DMS 273 (cell line): ENCODE measurements at regions not wholly inside any gene's neighbourhood (a gene's known extent, or its start where the extent isn't known, plus 50 kb on each side); places are given as distances from the start of the nearest gene placed in this dataset.

ENCODE experiments used
- DNase-seq: peaks from one replicate; lab custom pipeline; 2025; ENCODE audit not compliant: unreplicated experiment; lab: John Stamatoyannopoulos, UW

DNA sequence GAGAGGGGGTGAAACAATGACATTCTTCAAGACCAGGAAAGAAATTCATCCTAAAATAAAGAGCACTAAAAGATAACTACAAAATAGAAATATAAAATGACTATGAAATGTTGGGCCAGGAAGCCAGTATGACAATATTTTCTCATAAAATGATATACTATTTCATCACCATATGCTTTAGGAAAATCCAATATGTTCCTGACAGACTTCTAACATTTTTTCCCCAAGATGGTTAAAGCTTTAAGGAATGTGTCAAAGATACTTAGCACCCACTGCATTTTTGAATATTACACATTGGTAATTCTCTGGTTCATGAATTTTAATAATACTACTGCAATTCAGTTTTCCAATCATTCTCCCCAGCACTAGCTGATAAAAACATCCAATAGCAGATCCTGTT, 87.7 kb upstream of the PLEKHG7 start:
- DNase-seq: no peak

DNA sequence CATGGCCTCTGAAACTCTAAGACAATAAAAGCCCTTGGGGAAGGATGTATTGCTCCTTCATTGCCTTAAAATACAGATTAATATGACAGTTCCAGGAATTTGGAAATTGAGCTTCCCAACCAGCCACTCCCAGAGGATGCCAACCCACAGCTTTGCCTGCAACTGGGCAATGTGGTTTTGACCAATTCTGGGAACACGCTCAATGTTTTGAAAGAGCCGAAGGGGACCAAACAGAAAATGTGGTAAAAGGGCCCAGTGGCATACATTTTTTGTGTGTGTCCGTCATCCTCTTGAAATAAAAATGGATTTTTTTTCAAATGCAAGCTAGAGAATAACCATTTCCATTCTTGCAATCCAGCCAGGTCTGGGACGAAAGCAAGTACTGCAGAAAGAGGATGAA, 88.3 kb upstream of the PLEKHG7 start:
- no peak for DNase-seq

DNA sequence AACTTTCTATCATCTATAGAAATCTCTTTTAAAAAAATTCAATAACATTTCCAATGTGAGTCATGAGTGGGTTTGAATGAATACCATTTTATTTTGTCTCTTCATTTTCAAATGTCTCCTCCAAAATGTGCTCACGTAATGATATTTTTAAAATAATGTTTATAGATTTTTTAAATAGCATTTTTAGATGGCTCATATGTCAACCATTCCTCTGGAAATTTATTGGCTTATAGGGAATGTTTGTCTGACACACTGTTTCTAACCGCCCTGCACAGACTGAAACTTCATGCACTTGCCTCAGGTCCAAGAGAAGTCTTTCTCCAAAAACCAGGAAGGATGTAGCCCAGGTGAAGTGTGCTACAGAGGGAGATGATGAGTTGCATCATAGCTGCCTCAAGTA, 88.8 kb upstream of the PLEKHG7 start:
- no peak for DNase-seq

DNA sequence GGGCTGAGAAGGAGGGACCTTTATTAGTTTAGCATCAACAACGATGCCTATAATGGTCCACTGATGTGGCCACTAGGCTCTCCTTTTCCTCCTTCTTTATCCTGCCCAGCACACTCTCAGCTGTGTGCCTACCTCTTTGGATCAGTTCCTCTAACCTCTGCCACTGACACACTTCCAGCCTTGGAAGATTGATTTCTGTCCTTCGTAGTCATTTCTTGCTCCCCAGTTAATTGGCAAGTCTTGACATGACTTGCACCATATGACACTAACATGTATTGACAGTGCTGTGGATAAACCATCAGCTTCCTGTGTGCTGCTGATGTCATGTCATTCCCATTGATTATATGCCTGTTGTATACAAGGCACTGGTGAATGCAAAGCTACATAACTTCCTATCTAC, 90.2 kb upstream of the PLEKHG7 start:
- no peak for DNase-seq

DNA sequence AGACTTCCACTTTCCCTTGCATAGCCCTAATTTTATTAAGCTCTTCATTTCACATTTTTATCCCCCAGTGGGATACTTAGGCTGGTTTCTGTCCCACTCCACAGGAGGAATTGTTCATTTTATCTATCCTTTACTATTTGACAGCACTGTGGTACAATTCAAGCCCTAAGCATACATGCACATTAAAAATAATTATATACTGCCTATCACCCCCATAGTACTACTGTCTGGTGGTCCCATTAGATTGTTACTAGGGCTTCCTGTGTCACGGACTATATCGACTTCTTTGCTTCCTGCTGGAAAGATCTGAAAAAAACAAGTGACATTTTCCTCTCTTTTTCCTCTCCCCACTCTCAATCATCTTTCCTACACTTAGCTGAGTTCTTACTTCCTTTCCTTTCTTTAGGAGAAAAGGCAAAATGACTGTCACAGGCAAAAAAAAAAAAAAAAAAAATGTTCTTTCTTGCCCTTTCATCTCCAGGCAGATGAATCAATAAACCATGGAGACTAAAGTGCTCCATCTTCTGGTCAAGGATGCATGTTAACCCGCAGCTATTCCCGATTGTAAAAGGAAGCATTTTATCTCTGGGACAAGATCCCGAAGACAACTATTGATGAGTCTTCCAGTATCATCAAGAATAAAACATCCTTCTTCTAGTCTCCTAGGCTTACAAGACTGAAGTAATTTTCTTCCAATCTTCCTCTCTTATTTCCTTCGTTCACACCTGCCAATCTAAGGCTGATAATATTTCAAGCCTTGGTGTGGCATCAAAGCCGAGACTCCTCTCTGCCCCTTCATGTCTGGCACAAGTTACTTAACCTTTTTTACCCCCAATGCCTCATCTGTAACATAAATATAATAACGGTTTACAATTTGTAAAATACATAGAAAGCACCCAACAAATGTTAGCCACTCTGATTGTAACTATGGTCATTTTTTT, 94.4 kb upstream of the PLEKHG7 start:
- DNase-seq: peak; percentile 54

DNA sequence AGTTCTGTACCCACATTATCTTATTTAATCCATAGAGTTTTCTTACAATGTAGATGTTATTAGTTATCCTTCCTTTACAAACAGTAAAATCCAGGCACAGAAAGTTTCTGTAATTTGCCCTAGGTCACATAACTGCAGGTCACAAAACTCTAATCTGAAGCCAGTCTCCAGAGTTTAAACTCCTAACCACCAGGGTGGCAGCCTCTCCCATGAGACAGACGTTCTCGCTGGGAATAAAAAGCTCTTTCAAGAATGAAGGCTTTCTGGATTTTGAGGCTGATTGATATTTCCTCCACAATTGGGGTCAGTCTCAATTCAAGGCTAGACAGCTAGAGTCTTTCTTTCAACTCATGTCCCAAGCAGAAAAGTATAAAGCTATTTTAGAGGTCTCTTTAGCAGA, 95.8 kb upstream of the PLEKHG7 start:
- DNase-seq: no peak

DNA sequence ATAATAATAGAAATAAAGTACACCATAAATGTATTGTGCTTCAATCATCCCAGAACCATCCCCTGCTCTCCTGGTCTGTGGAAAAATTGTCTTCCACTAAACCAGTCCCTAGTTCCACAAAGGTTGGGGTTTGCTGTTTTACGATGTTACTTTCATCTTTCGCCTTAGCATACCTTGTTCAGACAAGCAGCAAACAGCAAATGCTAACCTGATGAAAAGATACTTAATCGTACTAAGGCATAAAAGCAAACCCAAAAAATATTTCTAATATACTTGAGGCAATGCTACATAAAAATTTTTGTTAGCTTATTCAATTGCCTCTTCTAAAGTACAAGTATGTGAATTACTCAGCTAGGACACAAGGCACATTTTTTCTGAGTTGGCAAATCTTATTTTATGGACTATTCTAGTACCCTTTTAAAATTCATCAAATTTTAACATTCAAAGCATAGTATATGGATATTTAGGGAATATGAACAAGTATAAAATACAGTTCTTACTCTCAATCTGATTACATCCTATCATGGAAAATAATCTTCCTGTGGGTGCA, 97.1 kb upstream of the PLEKHG7 start:
- DNase-seq: no peak

DNA sequence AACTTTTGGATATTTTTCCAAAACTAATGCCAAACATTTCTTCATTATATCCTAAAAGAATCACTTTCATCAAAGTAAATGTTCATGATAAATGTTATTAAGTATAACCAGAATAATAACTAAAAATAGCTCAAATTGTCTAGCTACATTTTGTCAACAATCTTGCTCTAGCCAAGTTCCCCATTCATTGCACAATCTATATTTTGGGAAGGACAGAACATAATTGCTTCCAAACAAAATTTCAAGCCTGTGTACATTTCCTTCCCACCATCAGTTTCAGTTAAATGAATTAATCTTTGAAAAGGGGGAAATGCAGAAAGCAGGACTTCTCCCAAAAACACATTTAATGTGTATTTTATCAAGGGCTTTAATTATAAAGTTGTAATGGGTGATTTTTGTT, 98.0 kb upstream of the PLEKHG7 start:
- no peak for DNase-seq

DNA sequence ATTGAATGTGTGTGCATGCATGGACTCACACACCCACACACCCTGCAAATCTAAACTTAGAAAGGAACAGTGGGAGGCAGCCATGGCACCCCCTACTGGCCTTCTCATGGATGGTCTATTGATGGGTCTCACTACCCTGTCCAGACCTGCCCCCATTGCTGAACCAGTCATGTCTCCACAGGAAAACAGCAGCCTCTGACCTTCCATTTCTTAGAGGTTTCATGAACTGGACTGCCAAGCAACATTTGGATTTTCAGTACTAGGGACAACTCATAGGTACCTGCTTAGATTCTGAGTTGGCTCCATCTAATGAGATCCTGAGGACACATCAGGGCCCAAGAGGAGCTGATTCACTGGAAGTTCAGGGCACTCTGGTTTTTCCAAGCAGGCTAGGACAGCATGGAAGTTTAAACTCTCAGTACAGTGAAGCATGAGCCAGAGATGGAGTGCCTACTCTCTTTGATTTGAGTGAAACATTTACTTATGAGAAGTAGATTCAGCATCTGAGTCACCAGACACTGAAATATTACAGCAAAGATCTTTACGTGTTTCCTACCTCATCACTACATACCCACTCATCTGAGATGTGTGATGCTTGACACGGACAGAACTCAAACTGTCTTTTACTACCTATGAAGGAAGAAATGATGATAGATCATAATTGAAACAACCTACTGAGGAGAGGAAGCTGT, 98.9 kb upstream of the PLEKHG7 start:
- DNase-seq: no peak

DNA sequence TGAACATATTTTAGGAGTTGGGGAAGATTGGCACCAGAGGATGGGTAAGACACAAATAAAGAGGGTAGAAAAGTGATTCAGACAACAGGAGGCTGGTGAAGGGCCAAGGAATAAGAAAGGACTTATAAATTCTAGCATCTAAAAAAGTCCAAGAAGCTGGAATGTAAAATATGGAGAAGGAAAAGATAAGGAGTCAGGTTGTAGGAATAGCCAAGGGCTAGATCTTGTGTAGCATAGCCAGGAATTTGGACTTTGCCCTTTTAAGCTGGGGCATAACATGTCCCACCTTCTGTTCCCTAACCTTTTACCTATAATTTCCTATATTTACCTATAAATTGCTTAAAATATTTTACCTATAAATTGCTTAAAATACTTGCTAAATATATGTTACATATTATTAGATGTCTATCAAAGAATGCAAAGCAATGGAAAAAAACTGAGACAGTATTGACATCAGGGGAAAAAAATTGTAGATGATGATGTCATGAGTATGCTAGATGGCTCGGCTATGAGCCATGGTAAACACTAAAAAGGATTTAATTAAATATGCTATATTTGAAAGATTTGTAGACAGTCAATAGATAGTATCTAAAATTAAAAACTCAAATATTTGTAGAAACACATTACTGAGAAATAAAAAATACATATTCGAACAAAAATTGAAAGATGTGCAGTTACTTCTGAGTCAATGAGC, 99.7 kb upstream of the PLEKHG7 start:
- no peak for DNase-seq

DNA sequence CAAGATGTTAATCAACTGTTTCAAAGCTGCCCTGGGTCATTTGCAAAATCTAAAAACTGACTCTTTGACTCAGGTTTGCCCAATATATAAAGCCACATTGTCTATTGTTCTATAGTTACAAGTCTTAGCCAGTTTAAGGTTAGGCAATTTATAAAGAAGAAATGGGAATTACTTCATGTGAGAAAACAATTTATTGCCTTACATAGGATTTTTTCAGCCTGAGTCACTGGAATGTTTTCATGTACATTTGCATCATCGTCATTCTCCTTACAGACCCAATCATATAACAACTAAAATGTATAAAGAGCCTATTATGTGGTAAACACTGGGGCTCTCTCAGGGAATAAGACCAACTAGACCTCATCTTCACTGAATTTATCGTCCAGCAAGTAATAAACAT, 100.3 kb upstream of the PLEKHG7 start:
- DNase-seq: no peak

DNA sequence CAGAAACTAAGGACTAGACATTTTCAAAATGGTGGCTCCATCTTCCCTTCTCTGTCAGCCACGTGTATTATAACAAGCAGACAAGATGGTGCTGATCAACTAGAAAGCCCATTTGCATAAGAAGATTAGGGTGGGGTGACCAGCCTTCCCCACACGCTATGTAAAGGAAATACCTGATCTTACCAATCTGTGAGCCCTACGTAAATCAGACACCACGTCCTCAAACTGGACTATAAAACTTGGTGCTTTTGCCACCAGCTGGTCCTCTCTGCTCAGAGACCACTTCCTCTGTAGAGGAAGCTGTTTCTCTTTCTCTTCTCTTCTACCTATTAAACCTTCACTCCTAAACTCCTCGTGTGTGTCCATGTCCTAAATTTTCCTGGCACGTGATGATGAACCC, 101.1 kb upstream of the PLEKHG7 start:
- no peak for DNase-seq

DNA sequence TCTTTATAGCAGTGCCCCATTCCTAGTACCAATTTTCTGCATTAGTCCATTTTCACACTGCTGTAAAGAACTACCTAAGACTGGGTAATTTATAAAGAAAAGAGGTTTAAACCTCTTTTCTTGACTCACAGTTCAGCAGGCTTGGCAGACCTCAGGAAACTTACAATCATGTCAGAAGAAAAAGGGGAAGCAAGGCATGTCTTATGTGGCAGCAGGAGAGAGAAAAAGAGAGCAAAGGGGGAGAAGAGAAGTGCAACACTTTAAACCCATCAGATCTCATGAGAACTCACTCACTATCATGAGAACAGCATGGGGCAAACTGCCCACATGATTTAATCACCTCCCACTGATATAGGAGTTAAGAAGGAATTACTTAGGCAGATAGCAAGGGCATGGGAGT, 101.6 kb upstream of the PLEKHG7 start:
- no peak for DNase-seq

DNA sequence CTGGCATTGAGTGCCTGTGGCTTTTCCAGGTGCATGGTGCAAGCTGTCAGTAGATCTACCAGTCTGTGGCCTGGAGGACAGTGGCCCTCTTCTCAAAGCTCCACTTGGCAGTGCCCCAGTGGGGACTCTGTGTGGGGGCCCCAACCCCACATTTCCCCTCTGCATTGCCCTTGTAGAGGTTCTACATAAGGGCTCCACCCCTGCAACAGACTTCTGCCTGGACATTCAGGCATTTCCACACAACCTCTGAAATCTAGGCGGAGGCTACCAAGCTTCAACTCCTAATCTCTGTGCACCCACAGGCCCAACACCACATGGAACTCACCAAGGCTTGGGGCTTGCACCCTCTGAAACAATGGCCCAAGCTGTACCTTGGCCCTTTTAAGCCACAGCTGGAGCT, 102.7 kb upstream of the PLEKHG7 start:
- DNase-seq: no peak

DNA sequence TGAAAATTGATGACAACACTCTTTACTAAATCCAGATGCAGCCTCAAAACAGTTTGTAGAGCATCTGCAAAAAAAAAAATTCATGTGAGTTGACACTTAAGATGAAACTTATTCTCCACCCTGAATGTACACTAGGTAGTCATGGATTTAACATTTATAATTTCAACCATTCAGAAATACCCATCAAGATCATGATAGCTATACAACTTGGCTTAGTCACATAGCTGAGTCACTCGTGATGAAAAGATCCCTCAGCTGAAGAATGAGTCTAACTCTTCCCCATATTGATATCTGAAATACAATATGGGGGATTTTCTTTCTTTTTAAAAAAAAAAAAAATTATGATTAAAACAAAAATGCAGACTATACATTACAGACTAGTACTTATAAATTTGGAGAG, 104.8 kb upstream of the PLEKHG7 start:
- no peak for DNase-seq

DNA sequence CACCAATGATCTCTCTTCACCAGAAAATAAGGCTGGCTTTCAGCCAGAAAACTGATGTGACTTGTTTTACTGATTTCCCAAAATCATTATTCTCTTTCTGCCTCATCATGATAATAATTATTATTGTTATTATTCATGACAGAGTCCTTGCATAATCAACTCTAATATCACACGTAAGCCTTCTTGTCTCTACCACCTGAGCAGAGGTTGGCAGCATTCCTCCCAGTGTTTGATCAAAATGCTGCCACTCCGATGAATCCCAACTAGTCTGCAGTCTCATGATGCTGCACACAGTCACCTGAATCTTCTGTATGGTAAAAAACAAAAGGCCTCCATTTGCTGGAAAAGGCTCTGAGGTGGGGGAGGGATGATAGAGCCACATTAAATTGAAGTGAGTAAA, 105.7 kb upstream of the PLEKHG7 start:
- DNase-seq: no peak

DNA sequence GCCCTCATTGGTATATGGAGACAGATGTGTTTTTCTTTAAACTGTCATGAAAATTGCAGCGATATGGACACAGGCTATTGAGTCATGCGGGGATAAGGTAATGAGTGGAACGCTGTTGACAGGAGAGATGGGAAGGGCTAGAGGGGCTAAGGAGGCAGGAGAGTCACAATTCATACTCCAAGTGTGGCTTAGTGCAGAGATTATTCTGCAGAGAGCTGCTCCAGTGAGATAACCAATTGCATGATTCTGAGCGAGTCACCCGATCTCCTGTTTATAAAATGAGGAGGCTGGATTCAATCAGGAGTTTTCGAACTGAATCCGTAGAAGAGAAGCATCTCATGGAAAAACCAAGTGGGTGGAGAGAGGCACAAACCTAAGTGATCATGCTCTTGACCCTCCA, 106.4 kb upstream of the PLEKHG7 start:
- DNase-seq: no peak

DNA sequence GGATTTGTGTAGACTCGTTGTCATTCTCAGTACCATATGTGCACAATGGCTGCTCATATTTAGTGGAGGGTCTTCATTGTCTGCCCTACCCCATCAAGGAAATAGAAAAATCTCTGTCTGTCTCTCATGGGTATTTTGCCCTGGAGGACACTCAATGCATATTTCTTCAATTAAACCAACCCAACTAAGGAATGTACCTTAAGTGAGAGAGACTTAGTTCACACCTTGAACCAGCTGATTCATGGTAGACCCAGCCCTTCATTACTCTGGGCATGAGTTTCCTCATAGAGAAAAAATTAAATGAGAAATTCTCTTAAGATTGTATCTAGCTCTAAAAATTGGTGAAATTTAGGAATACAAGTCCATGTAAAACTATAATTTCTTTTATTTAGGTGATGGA, 107.1 kb upstream of the PLEKHG7 start:
- DNase-seq: no peak

DNA sequence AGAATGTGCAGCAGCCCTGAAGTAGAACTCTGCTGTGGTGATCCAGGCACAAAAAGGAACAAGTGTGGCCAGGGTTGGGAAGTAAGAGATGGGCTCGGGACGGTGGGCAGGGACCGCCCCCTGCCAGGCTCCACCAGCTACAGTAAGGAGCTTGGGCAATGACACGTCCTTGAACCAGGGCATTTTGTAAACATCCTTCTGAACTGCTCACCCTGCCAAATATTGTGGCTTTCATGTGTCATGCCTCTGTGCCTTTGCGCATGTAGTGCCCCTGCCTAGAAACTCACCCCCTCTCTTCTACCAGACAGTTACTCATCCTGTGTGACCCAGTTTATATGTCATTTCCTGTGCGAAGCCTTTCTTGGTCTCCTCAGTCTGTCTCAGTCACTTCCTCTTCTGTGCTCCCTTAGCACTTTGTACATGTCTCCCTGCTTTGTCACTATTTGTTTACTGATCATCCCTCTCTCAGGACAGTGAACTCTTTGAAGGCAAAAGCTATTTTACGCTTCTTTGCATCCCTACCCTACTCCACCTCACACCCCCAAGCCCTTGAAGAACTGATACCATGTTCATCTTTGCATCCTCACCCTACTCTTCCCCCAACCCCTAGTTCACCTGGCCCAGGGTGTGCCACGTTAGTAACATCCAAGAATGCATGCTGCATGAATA, 108.9 kb upstream of the PLEKHG7 start:
- no peak for DNase-seq

DNA sequence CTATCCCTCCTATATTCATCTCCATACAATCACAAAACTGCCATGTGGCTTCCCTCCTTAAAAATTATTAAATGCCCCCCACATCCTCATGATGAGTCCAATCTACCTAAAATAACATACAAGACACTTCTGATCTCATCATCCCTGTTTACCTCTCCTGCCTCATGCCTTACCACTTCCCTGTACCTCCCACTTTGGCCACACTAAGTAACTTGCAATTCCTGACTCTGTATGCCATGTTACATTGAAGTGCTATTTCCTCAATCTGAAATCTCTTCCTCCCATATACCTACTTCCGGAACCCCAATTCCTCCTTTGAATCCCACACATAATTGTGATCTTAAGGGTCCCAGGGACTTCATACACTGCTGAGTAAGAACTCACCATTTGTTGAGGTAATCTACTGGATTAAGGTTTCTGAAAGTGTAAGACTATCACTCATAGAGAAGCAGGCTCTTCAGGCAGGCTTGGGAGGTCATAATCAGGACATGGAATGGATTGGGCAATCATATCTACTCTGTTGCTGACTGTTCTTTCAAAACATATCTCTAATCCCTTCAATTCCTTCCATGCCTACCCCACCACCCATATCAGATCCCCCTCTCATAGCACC, 117.6 kb upstream of the PLEKHG7 start:
- no peak for DNase-seq

DNA sequence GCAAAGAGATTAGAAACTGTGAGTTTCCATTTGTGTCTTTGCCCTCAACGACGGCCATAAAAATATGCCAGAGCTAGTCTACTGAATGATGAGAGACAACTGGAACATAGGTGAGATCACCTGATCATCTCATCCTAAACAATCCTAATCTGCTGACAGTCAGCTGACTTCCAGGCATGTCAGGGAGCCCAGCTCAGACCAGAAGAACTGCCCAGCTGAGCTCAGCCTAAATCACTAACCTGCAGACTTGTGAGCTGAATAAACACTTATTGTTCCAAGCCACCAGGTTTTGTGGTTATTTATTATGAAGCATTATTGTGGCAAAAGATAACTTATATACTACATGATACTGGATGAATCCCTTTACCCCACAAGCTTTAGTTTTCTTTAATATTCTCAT, 118.9 kb upstream of the PLEKHG7 start:
- no peak for DNase-seq
